ENCODE measurements at regions not wholly inside any gene's neighbourhood (a gene's known extent, or its start where the extent isn't known, plus 50 kb on each side); places are given as distances from the start of the nearest gene placed in this dataset.

DNA sequence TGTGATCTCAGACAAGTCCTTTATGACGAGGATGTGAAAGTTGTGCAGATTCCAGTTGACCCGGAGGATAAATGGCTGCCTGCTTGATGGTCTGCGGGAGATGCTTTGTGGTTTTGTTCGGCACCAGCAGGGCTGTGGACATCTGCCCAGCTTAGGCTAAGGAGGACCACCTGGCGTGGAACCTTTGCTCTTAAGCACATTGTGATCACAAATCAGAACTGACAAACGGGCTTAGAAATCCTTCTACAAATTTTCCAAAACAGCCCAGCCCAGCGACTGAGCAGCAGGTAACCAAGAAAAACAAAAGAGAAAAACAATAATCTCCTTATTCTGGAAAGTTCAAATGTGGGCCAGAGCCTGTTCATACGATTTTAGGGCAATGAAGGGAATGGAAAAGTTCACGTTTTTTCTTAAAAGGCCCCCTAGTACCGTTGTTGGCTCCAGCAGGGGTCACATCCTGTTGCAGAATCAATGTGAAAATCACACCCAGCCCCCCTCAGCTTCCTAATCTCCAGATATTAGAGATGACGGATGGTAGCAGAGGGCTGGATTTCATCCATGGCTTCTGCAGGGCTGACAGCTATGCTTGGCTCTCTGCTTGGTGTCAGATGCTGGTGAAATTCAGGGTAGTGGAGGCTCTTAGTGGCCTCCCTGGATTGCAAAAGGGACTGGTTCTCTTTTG is 81.1 kb upstream of the RFLNA start:
- Histone ChIP-seq H3K36me3 (ENCODE audit: insufficient read depth, low read length) (no peaks in the 10 kb centered on the region), H2AFZ (ENCODE audit: low read depth, low read length) (no peak overlapping the region), H3K79me2 (replicated peaks; ENCODE audit: insufficient read depth, low read length) (no peaks in the 10 kb centered on the region), H3K4me2 (ENCODE audit: low read length) (no peak overlapping the region), H3K27me3 (ENCODE audit: insufficient read depth, low read depth, low read length) (no peaks in the 10 kb centered on the region), H3K9me3 (ENCODE audit: low read length) (peaks cover 7% of the 10 kb centered on the region), H4K20me1 (ENCODE audit: insufficient read depth) (no peaks in the 10 kb centered on the region), H3K4me3 (ENCODE audit: low read length) (no peak overlapping the region), H3K27ac (ENCODE audit: low read length) (no peak overlapping the region), H3K9me2 (ENCODE audit: insufficient read depth, low read length) (no peaks in the 10 kb centered on the region), H3F3A (ENCODE audit: insufficient read depth, low read length, poor library complexity, severe bottlenecking) (peaks cover 3% of the 10 kb centered on the region), H3K9ac (ENCODE audit: low read length) (no peak overlapping the region)
- no peak for TF ChIP-seq EZH2 (IDR thresholded peaks at IDR 0.05; ENCODE audit: borderline replicate concordance, insufficient read depth, low read length, poor library complexity, severe bottlenecking)
- TF ChIP-seq TAF1 (IDR thresholded peaks at IDR 0.05; ENCODE audit: low read depth) = no peak
- TF ChIP-seq, protein P1, sequence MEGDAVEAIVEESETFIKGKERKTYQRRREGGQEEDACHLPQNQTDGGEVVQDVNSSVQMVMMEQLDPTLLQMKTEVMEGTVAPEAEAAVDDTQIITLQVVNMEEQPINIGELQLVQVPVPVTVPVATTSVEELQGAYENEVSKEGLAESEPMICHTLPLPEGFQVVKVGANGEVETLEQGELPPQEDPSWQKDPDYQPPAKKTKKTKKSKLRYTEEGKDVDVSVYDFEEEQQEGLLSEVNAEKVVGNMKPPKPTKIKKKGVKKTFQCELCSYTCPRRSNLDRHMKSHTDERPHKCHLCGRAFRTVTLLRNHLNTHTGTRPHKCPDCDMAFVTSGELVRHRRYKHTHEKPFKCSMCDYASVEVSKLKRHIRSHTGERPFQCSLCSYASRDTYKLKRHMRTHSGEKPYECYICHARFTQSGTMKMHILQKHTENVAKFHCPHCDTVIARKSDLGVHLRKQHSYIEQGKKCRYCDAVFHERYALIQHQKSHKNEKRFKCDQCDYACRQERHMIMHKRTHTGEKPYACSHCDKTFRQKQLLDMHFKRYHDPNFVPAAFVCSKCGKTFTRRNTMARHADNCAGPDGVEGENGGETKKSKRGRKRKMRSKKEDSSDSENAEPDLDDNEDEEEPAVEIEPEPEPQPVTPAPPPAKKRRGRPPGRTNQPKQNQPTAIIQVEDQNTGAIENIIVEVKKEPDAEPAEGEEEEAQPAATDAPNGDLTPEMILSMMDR (IDR thresholded peaks at IDR 0.05; ENCODE audit: poor library complexity, severe bottlenecking) = no peak
- no peak for TF ChIP-seq RAD21 (conservative IDR thresholded peaks at IDR 0.05)
- no peak for TF ChIP-seq POLR2AphosphoS5 (IDR thresholded peaks at IDR 0.05)

DNA sequence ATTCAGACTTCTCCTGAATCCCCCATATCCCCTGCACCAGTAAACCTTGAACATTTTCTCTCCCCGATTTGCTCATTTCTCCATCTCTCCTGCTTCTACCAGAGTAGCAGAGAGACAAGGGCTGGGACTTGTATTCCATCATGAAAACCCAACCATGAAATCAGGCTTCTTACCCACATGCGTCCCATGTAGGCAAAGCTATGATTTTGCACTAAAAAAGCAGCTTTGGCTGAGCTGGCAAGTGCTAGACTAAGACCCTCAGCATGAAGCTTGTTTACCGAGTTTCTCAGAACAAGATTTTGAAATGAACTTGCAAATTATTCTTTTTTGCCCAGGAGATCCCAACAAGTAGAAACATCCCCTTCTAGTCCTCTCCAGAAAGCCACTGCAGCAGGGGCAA is 80.3 kb upstream of the RFLNA start:
- Histone ChIP-seq H3K9ac (ENCODE audit: low read length) (no peak overlapping the region), H3K4me2 (ENCODE audit: low read length) (no peak overlapping the region), H3K4me3 (ENCODE audit: low read length) (no peak overlapping the region), H3K9me3 (ENCODE audit: low read length) (peaks cover 7% of the 10 kb centered on the region), H3F3A (ENCODE audit: insufficient read depth, low read length, poor library complexity, severe bottlenecking) (peaks cover 3% of the 10 kb centered on the region), H2AFZ (ENCODE audit: low read depth, low read length) (no peak overlapping the region), H4K20me1 (ENCODE audit: insufficient read depth) (no peaks in the 10 kb centered on the region), H3K9me2 (ENCODE audit: insufficient read depth, low read length) (no peaks in the 10 kb centered on the region), H3K36me3 (ENCODE audit: insufficient read depth, low read length) (no peaks in the 10 kb centered on the region), H3K27me3 (ENCODE audit: insufficient read depth, low read depth, low read length) (no peaks in the 10 kb centered on the region), H3K27ac (ENCODE audit: low read length) (no peak overlapping the region), H3K79me2 (replicated peaks; ENCODE audit: insufficient read depth, low read length) (no peaks in the 10 kb centered on the region)
- TF ChIP-seq TAF1 (IDR thresholded peaks at IDR 0.05; ENCODE audit: low read depth) = no peak
- TF ChIP-seq RAD21 (conservative IDR thresholded peaks at IDR 0.05) = no peak
- TF ChIP-seq, protein P1 (IDR thresholded peaks at IDR 0.05; ENCODE audit: poor library complexity, severe bottlenecking) = no peak
- TF ChIP-seq EZH2 (IDR thresholded peaks at IDR 0.05; ENCODE audit: borderline replicate concordance, insufficient read depth, low read length, poor library complexity, severe bottlenecking) = no peak
- TF ChIP-seq, protein P2, sequence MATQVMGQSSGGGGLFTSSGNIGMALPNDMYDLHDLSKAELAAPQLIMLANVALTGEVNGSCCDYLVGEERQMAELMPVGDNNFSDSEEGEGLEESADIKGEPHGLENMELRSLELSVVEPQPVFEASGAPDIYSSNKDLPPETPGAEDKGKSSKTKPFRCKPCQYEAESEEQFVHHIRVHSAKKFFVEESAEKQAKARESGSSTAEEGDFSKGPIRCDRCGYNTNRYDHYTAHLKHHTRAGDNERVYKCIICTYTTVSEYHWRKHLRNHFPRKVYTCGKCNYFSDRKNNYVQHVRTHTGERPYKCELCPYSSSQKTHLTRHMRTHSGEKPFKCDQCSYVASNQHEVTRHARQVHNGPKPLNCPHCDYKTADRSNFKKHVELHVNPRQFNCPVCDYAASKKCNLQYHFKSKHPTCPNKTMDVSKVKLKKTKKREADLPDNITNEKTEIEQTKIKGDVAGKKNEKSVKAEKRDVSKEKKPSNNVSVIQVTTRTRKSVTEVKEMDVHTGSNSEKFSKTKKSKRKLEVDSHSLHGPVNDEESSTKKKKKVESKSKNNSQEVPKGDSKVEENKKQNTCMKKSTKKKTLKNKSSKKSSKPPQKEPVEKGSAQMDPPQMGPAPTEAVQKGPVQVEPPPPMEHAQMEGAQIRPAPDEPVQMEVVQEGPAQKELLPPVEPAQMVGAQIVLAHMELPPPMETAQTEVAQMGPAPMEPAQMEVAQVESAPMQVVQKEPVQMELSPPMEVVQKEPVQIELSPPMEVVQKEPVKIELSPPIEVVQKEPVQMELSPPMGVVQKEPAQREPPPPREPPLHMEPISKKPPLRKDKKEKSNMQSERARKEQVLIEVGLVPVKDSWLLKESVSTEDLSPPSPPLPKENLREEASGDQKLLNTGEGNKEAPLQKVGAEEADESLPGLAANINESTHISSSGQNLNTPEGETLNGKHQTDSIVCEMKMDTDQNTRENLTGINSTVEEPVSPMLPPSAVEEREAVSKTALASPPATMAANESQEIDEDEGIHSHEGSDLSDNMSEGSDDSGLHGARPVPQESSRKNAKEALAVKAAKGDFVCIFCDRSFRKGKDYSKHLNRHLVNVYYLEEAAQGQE (IDR thresholded peaks at IDR 0.05; ENCODE audit: borderline replicate concordance) = no peak
- no peak for TF ChIP-seq MXI1 (conservative IDR thresholded peaks at IDR 0.05; ENCODE audit: poor library complexity, severe bottlenecking)
- TF ChIP-seq EP300 (conservative IDR thresholded peaks at IDR 0.05; ENCODE audit: poor library complexity, severe bottlenecking) = no peak
- no peak for TF ChIP-seq POLR2AphosphoS5 (IDR thresholded peaks at IDR 0.05)
- no peak for TF ChIP-seq SMC3 (conservative IDR thresholded peaks at IDR 0.05; ENCODE audit: poor library complexity)

All from neural cell (in vitro differentiated cells).